ENCODE measurements at regions not wholly inside any gene's neighbourhood (a gene's known extent, or its start where the extent isn't known, plus 50 kb on each side); places are given as distances from the start of the nearest gene placed in this dataset.

GRCh38 chr5:63085561-63085960 is 506.9 kb downstream of the LRRC70 start:
- TF ChIP-seq POLR2A (IDR thresholded peaks at IDR 0.05) (no peak), CTCF (IDR thresholded peaks at IDR 0.05) (no peak)

Data from Peyer's patch (tissue), 4 donors.